ENCODE measurements at regions not wholly inside any gene's neighbourhood (a gene's known extent, or its start where the extent isn't known, plus 50 kb on each side); places are given as distances from the start of the nearest gene placed in this dataset.

DNA sequence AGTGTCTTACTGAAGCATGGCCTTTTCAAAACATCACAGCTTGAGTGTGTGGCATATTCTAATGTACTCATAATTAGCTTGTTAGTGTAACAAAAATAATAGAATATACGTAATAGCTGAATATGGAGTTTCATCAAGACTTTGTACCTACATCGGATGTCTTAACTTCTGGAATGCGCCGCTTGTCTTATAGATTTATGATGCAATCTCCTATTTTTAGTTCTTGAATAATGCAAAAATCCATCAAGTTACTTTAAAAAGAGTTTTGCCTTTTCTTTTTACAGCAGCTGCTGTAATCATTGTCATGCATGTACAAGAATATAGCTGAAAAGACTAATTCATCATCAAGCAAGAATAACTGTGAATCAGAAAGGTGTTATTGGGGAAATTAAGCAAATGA lies 140.7 kb upstream of the SCN7A start:
- FAIRE-seq (no peak), DNase-seq (ENCODE audit: extremely low read depth in 1 of 4, low spot score in 3 of 4) (no peak), ATAC-seq (no peak)
- Histone ChIP-seq H3K79me2 (ENCODE audit: control insufficient read depth, insufficient read depth, low read length) (no peaks in the 10 kb centered on the region), H3K4me1 (replicated peaks in 1 of 2; ENCODE audit: control insufficient read depth in 2 of 2, insufficient read depth in 2 of 2, low read length in 2 of 2) (no peaks in the 10 kb centered on the region), H4K20me1 (replicated peaks; ENCODE audit: control insufficient read depth, insufficient read depth, low read length) (no peaks in the 10 kb centered on the region), H3K9ac (ENCODE audit: insufficient read depth in 1 of 2, low read depth in 2 of 2, low read length in 2 of 2) (no peak overlapping the region), H3K36me3 (ENCODE audit: control insufficient read depth, insufficient read depth, low read length) (no peaks in the 10 kb centered on the region), H2AFZ (ENCODE audit: low read depth, low read length) (no peak overlapping the region), H3K9me3 (replicated peaks; ENCODE audit: control insufficient read depth, insufficient read depth, low read depth, low read length) (no peaks in the 10 kb centered on the region; the same call in 1 of the 2 replicates), H3K27ac (ENCODE audit: extremely low read depth, low read depth, low read length) (no peak overlapping the region), H3K4me3 (no peak overlapping the region), H3K9me1 (ENCODE audit: control insufficient read depth, insufficient read depth, low read length) (no peaks in the 10 kb centered on the region), H3K4me2 (ENCODE audit: insufficient read depth, low read length) (no peak overlapping the region), H3K27me3 (ENCODE audit: control insufficient read depth in 2 of 2, insufficient read depth in 2 of 2, low read length in 2 of 2) (no peaks in the 10 kb centered on the region)
- intact Hi-C loops (cut with micrococcal nuclease) = no loop called here
- ChIA-PET POLR2A (no interaction called here), CTCF (ENCODE audit: low intra/inter-chr PET ratio) (no interaction called here)
- BruUV-seq (replicated peaks) = no TSS peak
- in situ Hi-C loops (cut with MboI) = no loop called here
- 9% methylated on average over 4 of the region's 4 CpGs for WGBS (ENCODE audit: insufficient coverage, low coverage, missing lambda C conversion rate)
- TF ChIP-seq CEBPG (CRISPR knock-in tag; IDR thresholded peaks at IDR 0.05) = no peak
- TF ChIP-seq CEBPG (tag; conservative IDR thresholded peaks at IDR 0.05 in 1 of 2, IDR thresholded peaks at IDR 0.05 in 1 of 2) = peak; percentile 22 to 77; a peak in 2 of 4 replicates
- TF ChIP-seq GABPB2 (CRISPR knock-in tag; conservative IDR thresholded peaks at IDR 0.05) = no peak
- TF ChIP-seq, protein P1, sequence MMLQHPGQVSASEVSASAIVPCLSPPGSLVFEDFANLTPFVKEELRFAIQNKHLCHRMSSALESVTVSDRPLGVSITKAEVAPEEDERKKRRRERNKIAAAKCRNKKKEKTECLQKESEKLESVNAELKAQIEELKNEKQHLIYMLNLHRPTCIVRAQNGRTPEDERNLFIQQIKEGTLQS (IDR thresholded peaks at IDR 0.05) = 0 out of 2 replicates have a peak, but pooled peaks have one; percentile 10
- TF ChIP-seq, protein P1 (CRISPR knock-in tag; conservative IDR thresholded peaks at IDR 0.05) = no peak

DNA sequence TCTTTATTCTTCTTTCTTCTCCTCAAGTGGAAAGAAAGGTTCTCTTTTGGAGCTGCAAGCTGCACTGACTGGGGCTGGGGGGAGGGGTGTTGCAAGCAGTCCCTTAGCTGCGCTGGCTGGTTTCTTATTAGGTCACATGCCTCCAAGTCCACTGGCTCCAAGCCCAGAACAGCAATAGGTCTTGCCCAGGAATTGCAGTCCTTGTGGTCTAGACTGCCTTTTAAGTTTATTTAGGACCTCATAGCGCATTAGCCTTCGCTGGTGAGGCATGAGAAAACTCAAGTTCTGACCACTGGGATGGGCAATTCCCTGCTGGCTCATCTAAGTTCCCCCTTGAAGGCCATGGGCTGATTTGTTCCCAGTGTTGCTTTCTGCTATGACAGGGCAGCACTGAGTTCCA lies 138.6 kb upstream of the SCN7A start:
- H3K4me2 ChIP-seq (ENCODE audit: insufficient read depth, low read length) = no peak overlapping the region
- H4K20me1 ChIP-seq (replicated peaks; ENCODE audit: control insufficient read depth, insufficient read depth, low read length) = no peaks in the 10 kb centered on the region
- POLR2A ChIA-PET = interaction anchor here (0.7 kb wide), 1 partner anchor 16 kb away, joined by 3 read pairs; no protein-coding TSS in a partner anchor
- no peaks in the 10 kb centered on the region for H3K79me2 ChIP-seq (ENCODE audit: control insufficient read depth, insufficient read depth, low read length)
- CTCF ChIA-PET (ENCODE audit: low intra/inter-chr PET ratio) = no interaction called here
- H3K27me3 ChIP-seq (ENCODE audit: control insufficient read depth in 2 of 2, insufficient read depth in 2 of 2, low read length in 2 of 2) = no peaks in the 10 kb centered on the region
- DNase-seq (ENCODE audit: extremely low read depth in 1 of 4, low spot score in 3 of 4) (no peak), ATAC-seq (no peak), FAIRE-seq (no peak)
- in situ Hi-C loops (cut with MboI) = no loop called here
- H3K36me3 ChIP-seq (ENCODE audit: control insufficient read depth, insufficient read depth, low read length) = no peaks in the 10 kb centered on the region
- WGBS (ENCODE audit: insufficient coverage, low coverage, missing lambda C conversion rate) = 3% methylated on average over 3 of the region's 3 CpGs
- no peak overlapping the region for H2AFZ ChIP-seq (ENCODE audit: low read depth, low read length)
- intact Hi-C loops (cut with micrococcal nuclease) = no loop called here
- no peak overlapping the region for H3K9ac ChIP-seq (ENCODE audit: insufficient read depth in 1 of 2, low read depth in 2 of 2, low read length in 2 of 2)
- BruUV-seq (replicated peaks) = no TSS peak
- H3K9me3 ChIP-seq (replicated peaks; ENCODE audit: control insufficient read depth, insufficient read depth, low read depth, low read length) = no peaks in the 10 kb centered on the region; the same call in 1 of the 2 replicates
- no peak overlapping the region for H3K27ac ChIP-seq (ENCODE audit: extremely low read depth, low read depth, low read length)
- H3K9me1 ChIP-seq (ENCODE audit: control insufficient read depth, insufficient read depth, low read length) = no peaks in the 10 kb centered on the region
- no peak overlapping the region for H3K4me3 ChIP-seq
- H3K4me1 ChIP-seq (replicated peaks in 1 of 2; ENCODE audit: control insufficient read depth in 2 of 2, insufficient read depth in 2 of 2, low read length in 2 of 2) = no peaks in the 10 kb centered on the region
- TF ChIP-seq PTRF (tag; IDR thresholded peaks at IDR 0.05) (no peak), GMEB1 (CRISPR knock-in tag; IDR thresholded peaks at IDR 0.05) (no peak), GTF2E2 (tag; IDR thresholded peaks at IDR 0.05) (no peak), NFATC3 (IDR thresholded peaks at IDR 0.05) (no peak), KDM5B (IDR thresholded peaks at IDR 0.05; ENCODE audit: insufficient replicate concordance, low read depth, low read length) (no peak), TEAD4 (IDR thresholded peaks at IDR 0.05; ENCODE audit: low read length) (no peak), TEAD4 (CRISPR knock-in tag; IDR thresholded peaks at IDR 0.05; ENCODE audit: borderline replicate concordance) (no peak), STAG1 (CRISPR knock-in tag; IDR thresholded peaks at IDR 0.05; ENCODE audit: borderline replicate concordance) (no peak)

Measured in K562 (cell line).